ENCODE measurements at regions not wholly inside any gene's neighbourhood (a gene's known extent, or its start where the extent isn't known, plus 50 kb on each side); places are given as distances from the start of the nearest gene placed in this dataset.

DNA sequence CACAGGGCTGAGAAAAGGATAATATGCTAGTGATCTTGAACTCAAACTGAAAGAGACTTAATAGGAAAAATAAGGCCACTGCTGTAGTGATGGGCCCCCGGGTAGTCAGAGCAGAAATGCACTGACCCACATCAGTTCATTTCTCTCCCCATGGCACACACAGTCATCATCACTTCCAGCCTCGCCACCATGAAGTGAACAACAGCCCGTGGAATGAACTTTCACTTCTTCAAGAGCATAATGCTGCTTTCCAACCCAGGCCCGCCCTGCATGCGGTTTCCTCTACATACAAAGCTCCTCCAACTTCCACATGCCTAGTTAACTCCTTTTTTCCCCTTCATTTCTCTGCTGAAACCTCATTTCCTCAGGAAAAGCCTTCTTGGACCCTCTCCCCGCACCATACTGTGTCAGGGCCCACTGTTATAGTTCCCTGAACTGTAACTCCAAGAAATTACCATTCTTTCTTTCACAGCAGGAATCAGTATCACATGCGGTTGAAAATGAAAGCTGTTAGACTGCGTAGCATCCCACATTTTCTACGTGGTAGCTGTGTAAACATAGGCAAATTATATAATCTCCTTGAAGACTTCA is 65.8 kb upstream of the SMIM36 start:
- DNase-seq (ENCODE audit: low read depth), result peak; percentile 89
- peak overlapping the region; percentile 43 for H3K4me3 ChIP-seq (ENCODE audit: low read depth, low read length)

DNA sequence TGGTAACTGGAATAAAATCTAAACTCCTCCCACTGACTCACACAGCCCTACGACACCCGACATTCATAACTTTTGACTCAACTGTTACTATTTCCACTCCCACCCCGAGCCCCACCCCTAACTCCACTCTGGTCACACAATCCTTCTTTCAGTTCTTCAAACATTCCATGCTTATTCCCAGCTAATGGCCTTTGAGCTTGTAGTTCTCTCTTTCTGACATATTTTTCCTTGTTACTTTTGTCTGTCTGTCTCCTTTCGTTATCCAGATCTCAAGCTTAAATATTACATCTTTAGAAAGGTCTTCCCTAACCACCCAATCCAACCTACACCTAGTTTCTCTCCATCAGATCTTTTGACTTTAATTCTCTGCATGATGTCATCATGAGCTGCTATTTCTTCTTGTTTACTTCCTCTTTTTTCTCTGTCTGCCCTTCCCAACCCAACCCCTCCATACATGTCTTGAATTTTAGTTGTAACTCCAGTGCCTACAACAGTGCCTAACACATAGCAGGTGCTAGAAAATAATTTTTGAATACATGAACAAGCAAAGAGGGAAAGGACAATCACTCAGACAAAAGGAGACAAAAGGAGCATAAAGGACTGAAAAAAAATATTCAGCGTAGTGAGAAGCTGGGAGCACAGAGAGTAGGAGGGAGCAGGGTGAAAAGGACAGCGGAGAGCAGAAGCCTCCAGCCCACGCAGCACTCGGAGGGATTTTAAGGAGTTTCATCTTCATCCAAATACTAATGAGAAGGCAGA is 65.2 kb upstream of the SMIM36 start:
- H3K4me3 ChIP-seq (ENCODE audit: low read depth, low read length), result no peak overlapping the region
- TF ChIP-seq, protein P1, sequence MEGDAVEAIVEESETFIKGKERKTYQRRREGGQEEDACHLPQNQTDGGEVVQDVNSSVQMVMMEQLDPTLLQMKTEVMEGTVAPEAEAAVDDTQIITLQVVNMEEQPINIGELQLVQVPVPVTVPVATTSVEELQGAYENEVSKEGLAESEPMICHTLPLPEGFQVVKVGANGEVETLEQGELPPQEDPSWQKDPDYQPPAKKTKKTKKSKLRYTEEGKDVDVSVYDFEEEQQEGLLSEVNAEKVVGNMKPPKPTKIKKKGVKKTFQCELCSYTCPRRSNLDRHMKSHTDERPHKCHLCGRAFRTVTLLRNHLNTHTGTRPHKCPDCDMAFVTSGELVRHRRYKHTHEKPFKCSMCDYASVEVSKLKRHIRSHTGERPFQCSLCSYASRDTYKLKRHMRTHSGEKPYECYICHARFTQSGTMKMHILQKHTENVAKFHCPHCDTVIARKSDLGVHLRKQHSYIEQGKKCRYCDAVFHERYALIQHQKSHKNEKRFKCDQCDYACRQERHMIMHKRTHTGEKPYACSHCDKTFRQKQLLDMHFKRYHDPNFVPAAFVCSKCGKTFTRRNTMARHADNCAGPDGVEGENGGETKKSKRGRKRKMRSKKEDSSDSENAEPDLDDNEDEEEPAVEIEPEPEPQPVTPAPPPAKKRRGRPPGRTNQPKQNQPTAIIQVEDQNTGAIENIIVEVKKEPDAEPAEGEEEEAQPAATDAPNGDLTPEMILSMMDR (conservative IDR thresholded peaks at IDR 0.05; ENCODE audit: low read depth, low read length), result no peak
- peak; percentile 88 for DNase-seq (ENCODE audit: low read depth)

More for the DNA sequence above, 65.8 kb upstream of the SMIM36 start:
- TF ChIP-seq, protein P1 (conservative IDR thresholded peaks at IDR 0.05; ENCODE audit: low read depth, low read length), result no peak

DNA sequence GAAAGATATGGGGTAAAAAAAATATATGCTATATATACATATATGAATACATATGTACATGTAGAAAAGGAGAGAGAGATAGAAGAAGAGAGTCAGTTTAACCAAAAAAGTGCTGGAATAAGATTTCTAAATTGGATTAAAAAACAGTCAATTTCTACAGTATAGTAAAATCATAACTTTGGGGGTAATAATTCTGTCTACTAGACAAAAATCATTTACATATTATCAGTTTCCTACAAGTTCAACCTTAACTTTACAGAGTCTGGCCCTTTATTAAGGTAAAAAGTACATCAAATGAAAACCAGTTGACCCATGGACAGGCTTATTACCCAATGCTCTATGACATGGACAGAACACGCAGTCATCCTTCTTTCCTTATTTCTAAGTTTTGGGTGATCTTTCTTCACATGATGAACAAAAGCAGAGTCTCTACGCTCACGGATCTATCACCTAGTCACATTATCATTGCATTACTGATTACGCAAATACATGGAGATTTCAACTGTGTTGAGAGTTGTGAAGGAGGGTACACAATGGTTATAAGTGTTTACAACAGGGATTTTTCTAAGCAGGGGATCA is 63.9 kb upstream of the SMIM36 start:
- TF ChIP-seq, protein P1 (conservative IDR thresholded peaks at IDR 0.05; ENCODE audit: low read depth, low read length), result no peak
- H3K4me3 ChIP-seq (ENCODE audit: low read depth, low read length), result no peak overlapping the region
- no peak for DNase-seq (ENCODE audit: low read depth)

DNA sequence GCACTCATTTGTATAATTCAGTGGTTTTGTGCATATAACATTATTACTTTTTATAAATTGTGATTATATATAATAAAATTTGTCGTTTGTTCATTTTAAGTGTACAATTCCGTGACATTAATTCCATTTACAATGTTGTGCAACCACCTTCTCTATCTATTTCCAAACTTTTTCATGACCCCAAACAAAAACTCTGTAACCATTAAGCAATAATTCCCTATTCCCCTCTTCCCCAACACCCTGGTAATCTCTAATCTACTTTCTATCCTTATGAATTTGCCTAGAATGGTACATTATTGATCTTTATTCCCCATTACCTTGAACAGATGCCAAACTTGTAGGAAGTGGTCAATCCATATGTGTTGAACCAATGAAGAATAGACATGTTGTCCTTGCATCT is 61.3 kb upstream of the SMIM36 start:
- TF ChIP-seq, protein P1 (conservative IDR thresholded peaks at IDR 0.05; ENCODE audit: low read depth, low read length), result no peak
- DNase-seq (ENCODE audit: low read depth), result no peak
- H3K4me3 ChIP-seq (ENCODE audit: low read depth, low read length), result no peak overlapping the region

DNA sequence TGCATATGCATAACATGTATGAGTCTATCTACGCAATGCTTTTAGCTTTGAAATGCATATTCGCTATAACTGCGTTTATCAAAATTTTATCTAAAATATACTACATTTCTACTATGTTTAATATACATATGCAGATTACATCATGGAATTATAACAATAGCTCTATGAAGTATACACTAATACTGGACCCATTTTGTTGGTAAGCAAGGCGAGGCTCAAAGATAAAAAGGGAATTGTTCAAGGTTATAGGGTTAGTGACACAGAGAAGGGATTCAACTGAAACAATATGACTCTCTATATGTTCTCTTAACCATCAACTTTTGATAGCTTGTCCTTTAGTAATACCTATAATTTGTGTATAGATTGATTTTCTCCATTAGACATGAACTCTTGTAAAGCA is 60.9 kb upstream of the SMIM36 start:
- H3K4me3 ChIP-seq (ENCODE audit: low read depth, low read length), result no peak overlapping the region
- no peak for DNase-seq (ENCODE audit: low read depth)
- TF ChIP-seq, protein P1 (conservative IDR thresholded peaks at IDR 0.05; ENCODE audit: low read depth, low read length), result no peak

DNA sequence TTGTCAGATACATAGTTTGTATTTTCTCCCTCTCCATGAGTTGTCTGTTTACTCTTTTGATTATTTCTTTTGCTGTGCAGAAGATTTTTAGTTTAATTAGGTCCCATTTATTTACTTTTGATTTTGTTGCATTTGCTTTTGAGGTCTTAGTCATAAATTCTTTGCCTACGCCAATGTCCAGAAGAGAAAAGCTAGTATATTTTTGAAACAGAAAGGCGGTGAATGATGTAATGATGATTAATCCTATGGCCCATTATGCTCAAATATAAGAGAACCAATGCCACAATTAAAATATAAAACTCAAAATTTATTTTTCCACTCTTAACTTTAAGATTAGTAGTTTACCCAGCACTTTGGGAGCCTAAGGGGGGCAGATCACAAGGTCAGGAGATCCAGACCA is 59.8 kb upstream of the SMIM36 start:
- TF ChIP-seq, protein P1 (conservative IDR thresholded peaks at IDR 0.05; ENCODE audit: low read depth, low read length), result no peak
- H3K4me3 ChIP-seq (ENCODE audit: low read depth, low read length), result no peak overlapping the region
- peak; percentile 10 for DNase-seq (ENCODE audit: low read depth)

All from choroid plexus epithelial cell (primary cell).